Neural progenitor cell (in vitro differentiated cells): ENCODE measurements at regions not wholly inside any gene's neighbourhood (a gene's known extent, or its start where the extent isn't known, plus 50 kb on each side); places are given as distances from the start of the nearest gene placed in this dataset.

Source experiments
- DNase-seq: peaks from one replicate; pipeline ENCODE4 v3.0.0-alpha.2; 2016; ENCODE audit warnings: low spot score
- H2AFZ ChIP-seq: fragments of 200-600 bp; sonication (generic); replicated peaks from 2 replicates; pipeline ENCODE4 v1.6.1; 2016; ENCODE audit warnings: antibody characterized with exemption
- H3F3A ChIP-seq: fragments of 200-600 bp; sonication (generic); 2 replicates; pipeline ENCODE4 v1.6.1; 2016; ENCODE audit warnings: antibody characterized with exemption, low read depth
- H3K27ac ChIP-seq: fragments of 200-600 bp; sonication (generic); 2 replicates; pipeline ENCODE4 v1.5.1; 2016; ENCODE audit warnings: mild to moderate bottlenecking
- H3K27me3 ChIP-seq: fragments of 200-600 bp; sonication (generic); 2 replicates; pipeline ENCODE4 v1.6.1; 2016; ENCODE audit warnings: mild to moderate bottlenecking, moderate library complexity
- H3K36me3 ChIP-seq: fragments of 200-600 bp; sonication (generic); 2 replicates; pipeline ENCODE4 v1.5.1; 2016
- H3K4me1 ChIP-seq: fragments of 200-600 bp; sonication (generic); 2 replicates; pipeline ENCODE4 v1.6.1; 2016; ENCODE audit warnings: mixed run types
- H3K4me2 ChIP-seq: fragments of 200-600 bp; sonication (generic); 2 replicates; pipeline ENCODE4 v1.6.1; 2016
- H3K4me3 ChIP-seq: fragments of 200-600 bp; sonication (generic); 2 replicates; pipeline ENCODE4 v1.5.1; 2016
- H3K79me2 ChIP-seq: fragments of 200-600 bp; sonication (generic); 2 replicates; pipeline ENCODE4 v1.6.1; 2016; ENCODE audit warnings: low read depth
- H3K9ac ChIP-seq: fragments of 200-600 bp; sonication (generic); 2 replicates; pipeline ENCODE4 v1.6.1; 2016
- H3K9me3 ChIP-seq: fragments of 200-600 bp; sonication (generic); 2 replicates; pipeline ENCODE4 v1.5.1; 2016; ENCODE audit warnings: low read depth
- H4K20me1 ChIP-seq: fragments of 200-600 bp; sonication (generic); 2 replicates; pipeline ENCODE4 v1.6.1; 2016; ENCODE audit warnings: low read depth
- H3K27ac Mint-ChIP-seq: 3 replicates; pipeline ENCODE4 v1.8.0; 2021; ENCODE audit warnings: mixed read lengths
- H3K27me3 Mint-ChIP-seq: 2 replicates; pipeline ENCODE4 v1.8.0; 2022; ENCODE audit warnings: low read depth, mild to moderate bottlenecking, inconsistent platforms, moderate library complexity, mixed read lengths; ENCODE audit not compliant: insufficient read depth
- H3K36me3 Mint-ChIP-seq: 3 replicates; pipeline ENCODE4 v1.8.0; 2021; ENCODE audit warnings: mixed read lengths
- H3K4me1 Mint-ChIP-seq: 3 replicates; pipeline ENCODE4 v1.8.0; 2021; ENCODE audit warnings: mixed read lengths
- H3K4me3 Mint-ChIP-seq: 3 replicates; pipeline ENCODE4 v1.8.0; 2021; ENCODE audit warnings: mild to moderate bottlenecking, moderate library complexity, mixed read lengths
- H3K9me3 Mint-ChIP-seq: 3 replicates; pipeline ENCODE4 v1.8.0; 2020; ENCODE audit warnings: mixed read lengths
- EZH2 ChIP-seq: fragments of 200-600 bp; sonication (generic); IDR thresholded peaks from 2 replicates; pipeline ENCODE4 v1.6.1; 2017; ENCODE audit warnings: antibody characterized with exemption, mild to moderate bottlenecking, moderate library complexity
- EZH2phosphoT487 ChIP-seq: fragments of 200-600 bp; sonication (generic); IDR thresholded peaks from 2 replicates; pipeline ENCODE4 v1.6.1; 2017; ENCODE audit warnings: antibody characterized with exemption
- TF ChIP-seq, protein P1 (sequence below): fragments of 200-600 bp; sonication (generic); IDR thresholded peaks from 2 replicates; pipeline ENCODE4 v1.5.1; 2017; ENCODE audit warnings: antibody characterized with exemption, mild to moderate bottlenecking

GRCh38 chr22:27315833-27316232, 485.7 kb downstream of the MN1 start:
- Histone ChIP-seq H3K79me2 (no peaks in the 10 kb centered on the region), H3K36me3 (no peaks in the 10 kb centered on the region), H3K27ac (no peak overlapping the region), H3K27me3 (peaks cover 10% of the 10 kb centered on the region), H3K4me2 (no peak overlapping the region), H3K4me3 (no peak overlapping the region), H4K20me1 (no peaks in the 10 kb centered on the region), H3K4me1 (peaks cover 36% of the 10 kb centered on the region), H3K9me3 (no peaks in the 10 kb centered on the region), H3K9ac (no peak overlapping the region), H2AFZ (no peak overlapping the region), H3F3A (peaks cover 28% of the 10 kb centered on the region)
- H3K4me1 Mint-ChIP-seq: peaks cover 34% of the 10 kb centered on the region
- no peaks in the 10 kb centered on the region for H3K36me3 Mint-ChIP-seq
- DNase-seq: no peak
- peak overlapping the region; percentile 43 for H3K4me3 Mint-ChIP-seq
- peak overlapping the region; percentile 47 for H3K27ac Mint-ChIP-seq
- peaks cover 14% of the 10 kb centered on the region for H3K27me3 Mint-ChIP-seq
- no peak for TF ChIP-seq EZH2
- TF ChIP-seq EZH2phosphoT487: no peak
- TF ChIP-seq, protein P1, sequence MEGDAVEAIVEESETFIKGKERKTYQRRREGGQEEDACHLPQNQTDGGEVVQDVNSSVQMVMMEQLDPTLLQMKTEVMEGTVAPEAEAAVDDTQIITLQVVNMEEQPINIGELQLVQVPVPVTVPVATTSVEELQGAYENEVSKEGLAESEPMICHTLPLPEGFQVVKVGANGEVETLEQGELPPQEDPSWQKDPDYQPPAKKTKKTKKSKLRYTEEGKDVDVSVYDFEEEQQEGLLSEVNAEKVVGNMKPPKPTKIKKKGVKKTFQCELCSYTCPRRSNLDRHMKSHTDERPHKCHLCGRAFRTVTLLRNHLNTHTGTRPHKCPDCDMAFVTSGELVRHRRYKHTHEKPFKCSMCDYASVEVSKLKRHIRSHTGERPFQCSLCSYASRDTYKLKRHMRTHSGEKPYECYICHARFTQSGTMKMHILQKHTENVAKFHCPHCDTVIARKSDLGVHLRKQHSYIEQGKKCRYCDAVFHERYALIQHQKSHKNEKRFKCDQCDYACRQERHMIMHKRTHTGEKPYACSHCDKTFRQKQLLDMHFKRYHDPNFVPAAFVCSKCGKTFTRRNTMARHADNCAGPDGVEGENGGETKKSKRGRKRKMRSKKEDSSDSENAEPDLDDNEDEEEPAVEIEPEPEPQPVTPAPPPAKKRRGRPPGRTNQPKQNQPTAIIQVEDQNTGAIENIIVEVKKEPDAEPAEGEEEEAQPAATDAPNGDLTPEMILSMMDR: no peak
- H3K9me3 Mint-ChIP-seq: peaks cover 10% of the 10 kb centered on the region

DNA sequence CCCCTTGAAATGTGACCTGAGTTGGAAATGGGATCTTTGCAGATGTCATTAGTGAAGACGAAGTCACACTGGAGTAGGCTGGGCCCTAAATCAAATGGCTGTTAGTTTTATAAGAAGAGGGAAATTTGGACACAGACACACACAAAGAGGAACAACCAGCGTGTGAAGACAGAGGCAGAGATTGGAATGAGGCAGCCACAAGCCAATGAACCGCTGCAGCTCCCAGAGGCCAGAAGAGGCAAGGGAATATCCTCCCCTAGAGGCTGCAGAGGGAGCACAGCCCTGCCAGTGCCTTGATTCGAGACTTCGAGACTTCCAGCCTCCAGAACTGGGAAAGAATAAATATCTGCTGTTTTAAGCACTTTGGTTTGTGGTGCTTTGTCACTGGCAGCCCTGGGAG, 484.5 kb downstream of the MN1 start:
- H3K4me1 Mint-ChIP-seq: peaks cover 34% of the 10 kb centered on the region
- peak overlapping the region; percentile 7 for H3K27ac Mint-ChIP-seq
- Histone ChIP-seq H3K79me2 (no peaks in the 10 kb centered on the region), H3K4me2 (no peak overlapping the region), H2AFZ (no peak overlapping the region), H3K9ac (no peak overlapping the region), H3K27me3 (no peaks in the 10 kb centered on the region), H3F3A (peaks cover 16% of the 10 kb centered on the region), H4K20me1 (no peaks in the 10 kb centered on the region), H3K9me3 (no peaks in the 10 kb centered on the region), H3K36me3 (no peaks in the 10 kb centered on the region), H3K4me3 (no peak overlapping the region), H3K27ac (no peak overlapping the region), H3K4me1 (peaks cover 24% of the 10 kb centered on the region)
- no peak overlapping the region for H3K4me3 Mint-ChIP-seq
- peaks cover 13% of the 10 kb centered on the region for H3K9me3 Mint-ChIP-seq
- no peaks in the 10 kb centered on the region for H3K36me3 Mint-ChIP-seq
- TF ChIP-seq EZH2: no peak
- no peak for TF ChIP-seq EZH2phosphoT487
- TF ChIP-seq, protein P1: peak; percentile 32
- DNase-seq: peak; percentile 40
- peaks cover 14% of the 10 kb centered on the region for H3K27me3 Mint-ChIP-seq

DNA sequence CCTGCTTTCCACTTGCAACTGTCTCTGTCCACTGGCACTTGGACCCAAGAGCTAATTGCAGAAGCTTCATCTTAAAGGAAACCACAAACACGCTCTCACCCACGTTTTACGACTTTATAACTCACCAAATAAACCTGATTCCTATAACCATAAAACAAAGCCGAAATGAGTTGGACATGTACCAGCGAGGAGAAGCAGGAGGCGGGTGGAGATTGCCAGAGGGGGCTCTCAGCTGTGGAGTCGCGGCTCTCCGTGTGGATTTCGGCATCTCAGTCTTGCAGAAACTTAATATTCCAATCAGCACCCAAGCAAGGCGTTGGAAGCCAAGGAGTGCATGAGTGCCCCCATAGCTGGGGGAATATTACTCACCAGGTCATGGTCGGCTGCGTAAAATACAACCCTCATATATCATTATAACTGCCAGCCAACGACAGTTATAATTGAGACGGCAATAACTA, 483.6 kb downstream of the MN1 start:
- peaks cover 15% of the 10 kb centered on the region for H3K4me1 ChIP-seq
- H3F3A ChIP-seq: peaks cover 7% of the 10 kb centered on the region
- H3K27ac ChIP-seq: no peak overlapping the region
- H3K36me3 ChIP-seq: no peaks in the 10 kb centered on the region
- no peaks in the 10 kb centered on the region for H3K79me2 ChIP-seq
- Mint-ChIP-seq H3K27ac (peak overlapping the region; percentile 68), H3K27me3 (peaks cover 14% of the 10 kb centered on the region), H3K36me3 (no peaks in the 10 kb centered on the region), H3K4me3 (no peak overlapping the region), H3K9me3 (peaks cover 13% of the 10 kb centered on the region), H3K4me1 (peaks cover 37% of the 10 kb centered on the region)
- DNase-seq: no peak
- no peaks in the 10 kb centered on the region for H4K20me1 ChIP-seq
- H3K27me3 ChIP-seq: no peaks in the 10 kb centered on the region
- H2AFZ ChIP-seq: no peak overlapping the region
- no peak overlapping the region for H3K9ac ChIP-seq
- no peak for TF ChIP-seq EZH2phosphoT487
- TF ChIP-seq, protein P1: no peak
- no peak for TF ChIP-seq EZH2
- no peaks in the 10 kb centered on the region for H3K9me3 ChIP-seq
- no peak overlapping the region for H3K4me2 ChIP-seq
- H3K4me3 ChIP-seq: no peak overlapping the region
